Non-pigmented ciliary epithelial cell (primary cell): ENCODE measurements at regions not wholly inside any gene's neighbourhood (a gene's known extent, or its start where the extent isn't known, plus 50 kb on each side); places are given as distances from the start of the nearest gene placed in this dataset.
"Not testable (repeated sequence)": the region's sequence is repeated elsewhere in the genome, so short reads cannot be mapped to it uniquely, and the experiment has no call there.

Experiments used
- DNase-seq: peaks from one replicate; pipeline ENCODE4 v3.0.0-alpha.2; 2010; ENCODE audit warnings: low read depth

GRCh38 chr5:96101358-96102089, 139.9 kb upstream of the ELL2 start:
- no peak for DNase-seq

GRCh38 chr5:96097488-96097887, 135.8 kb upstream of the ELL2 start:
- not testable (repeated sequence) for DNase-seq

- DNase-seq, result no peak
Observed at GRCh38 chr5:96096724-96097123, 135.1 kb upstream of the ELL2 start.

GRCh38 chr5:96094904-96095303, 133.3 kb upstream of the ELL2 start:
- no peak for DNase-seq

GRCh38 chr5:96093890-96094381, 132.3 kb upstream of the ELL2 start:
- no peak for DNase-seq

DNA sequence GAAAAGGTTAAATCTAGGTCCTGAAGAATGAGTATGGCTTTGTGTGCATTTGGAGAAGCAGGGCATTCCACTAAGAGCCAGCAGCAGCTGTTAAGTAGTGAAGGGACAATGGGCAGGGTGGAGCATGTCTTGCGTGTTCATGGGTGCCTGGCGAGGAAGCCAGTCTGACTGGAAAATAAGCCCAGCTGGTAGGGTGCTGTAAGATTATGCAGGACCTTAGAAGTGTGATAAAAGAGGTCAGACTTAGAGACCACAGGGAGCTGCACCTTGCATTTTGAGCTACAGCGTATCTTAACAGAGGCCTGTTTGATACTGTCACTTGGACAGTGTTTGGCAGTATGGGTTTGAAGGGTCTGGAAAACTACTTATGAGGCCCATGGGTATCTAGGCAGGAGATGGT, 131.7 kb upstream of the ELL2 start:
- no peak for DNase-seq

GRCh38 chr5:96091874-96092273, 130.2 kb upstream of the ELL2 start:
- no peak for DNase-seq

DNA sequence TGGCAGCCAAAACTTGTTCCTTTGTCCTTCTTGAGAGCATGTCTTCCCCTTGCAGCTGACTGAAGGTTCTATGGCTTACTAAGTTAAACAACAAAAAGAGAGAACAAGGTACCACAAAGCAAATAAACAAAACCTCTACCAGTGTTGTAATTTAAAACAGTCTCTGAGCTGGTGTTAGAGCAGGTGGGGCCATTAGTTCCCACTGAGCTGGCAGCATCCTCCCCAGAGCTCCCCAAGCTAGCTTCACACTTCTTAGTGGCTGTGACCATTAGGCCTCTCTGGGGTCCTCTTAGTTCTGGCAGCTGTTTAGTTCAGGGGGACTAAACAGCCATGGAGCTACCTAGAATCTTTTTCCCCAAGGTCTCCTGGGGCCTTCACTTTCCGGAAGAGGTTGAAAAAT, 128.6 kb upstream of the ELL2 start:
- no peak for DNase-seq

DNA sequence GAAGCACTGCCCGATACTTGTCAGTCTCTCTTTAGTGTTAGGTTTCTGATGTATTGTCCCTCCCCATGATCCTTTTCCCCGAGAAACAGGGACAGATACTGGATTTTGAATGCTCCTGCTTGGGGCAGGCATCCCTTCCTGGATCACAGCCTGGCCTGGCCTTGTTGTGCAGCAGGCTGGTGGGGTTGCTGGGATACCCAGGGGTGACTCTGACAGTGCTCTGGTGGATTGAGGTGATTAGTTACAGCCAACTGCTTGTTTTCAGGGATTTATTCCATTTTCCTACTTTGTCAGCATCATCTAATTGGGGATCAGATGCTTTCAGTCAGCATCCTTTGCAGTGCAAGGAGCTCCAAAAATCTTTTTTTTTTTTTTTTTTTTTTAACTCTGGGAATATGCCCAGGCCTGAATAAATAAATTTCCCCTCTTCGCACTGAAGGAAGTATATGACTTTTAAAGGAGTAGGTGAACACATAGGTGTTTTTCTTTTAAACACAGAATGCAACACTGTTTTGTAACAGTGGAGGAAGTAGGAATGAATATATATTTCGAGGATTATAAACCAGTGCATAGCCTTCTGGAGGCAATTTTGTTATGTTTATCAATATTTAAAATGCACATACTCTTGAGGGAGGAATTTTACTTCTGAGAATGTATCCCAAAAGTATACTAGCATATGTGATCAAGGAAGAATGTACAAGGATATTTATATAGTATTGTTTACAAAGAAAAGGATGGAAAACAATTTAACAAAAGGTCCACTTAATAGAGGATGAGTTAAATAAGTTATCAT, 127.3 kb upstream of the ELL2 start:
- DNase-seq, result no peak

- no peak for DNase-seq
Observed at GRCh38 chr5:96087939-96088338, 126.3 kb upstream of the ELL2 start.

DNA sequence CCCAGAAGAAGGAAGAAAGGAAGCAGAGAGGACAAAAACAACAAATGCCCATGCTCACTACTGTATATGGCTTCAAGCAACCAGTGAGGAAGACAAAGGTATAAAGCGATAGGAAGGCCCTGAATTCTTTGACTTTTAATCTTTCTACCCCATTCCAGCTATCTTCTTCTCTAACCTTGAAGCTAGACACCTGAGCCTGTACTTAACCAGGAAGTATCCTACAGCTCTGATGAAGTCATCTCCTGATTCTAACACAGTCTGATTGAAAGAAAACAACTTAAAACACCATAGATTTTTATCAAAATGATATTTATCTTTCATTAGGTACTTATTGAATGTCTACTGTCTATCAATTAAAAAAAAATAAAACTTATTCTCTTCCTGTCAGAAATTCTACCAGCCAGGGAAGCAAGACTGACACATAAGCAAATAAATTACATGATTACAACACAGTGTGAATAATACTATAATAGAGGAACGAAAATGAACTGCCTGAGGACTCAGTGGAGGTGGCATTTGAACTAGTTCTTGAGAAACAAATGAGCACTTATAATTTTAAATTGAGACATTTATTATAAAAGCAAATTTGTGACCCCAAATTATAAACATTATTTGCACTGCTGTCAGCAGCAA, 123.3 kb upstream of the ELL2 start:
- no peak for DNase-seq

DNA sequence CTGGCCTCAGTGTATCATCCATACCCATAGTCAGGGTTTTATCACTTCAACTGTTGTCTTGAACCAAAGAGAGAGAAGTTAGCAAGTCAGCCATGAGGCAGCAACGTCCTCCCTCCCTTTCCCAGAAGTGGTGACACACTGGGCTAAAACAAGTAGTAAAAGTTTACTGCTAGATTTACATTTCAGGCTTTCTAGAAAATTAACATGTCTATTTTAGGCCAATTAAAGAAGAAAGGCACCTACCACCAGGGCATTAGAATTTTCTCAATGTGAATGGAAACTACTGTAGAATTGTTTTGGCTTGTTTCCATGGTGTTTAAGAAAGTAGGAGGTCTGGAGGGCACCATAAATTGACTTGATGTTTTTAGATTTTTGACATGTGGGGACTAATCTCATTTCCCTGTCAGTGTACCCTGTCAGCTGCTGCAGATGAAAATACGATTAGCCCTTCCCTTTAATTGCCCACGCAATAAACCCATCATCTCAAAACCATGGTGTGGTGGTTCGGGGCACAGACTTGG, 121.8 kb upstream of the ELL2 start:
- DNase-seq, result no peak

DNA sequence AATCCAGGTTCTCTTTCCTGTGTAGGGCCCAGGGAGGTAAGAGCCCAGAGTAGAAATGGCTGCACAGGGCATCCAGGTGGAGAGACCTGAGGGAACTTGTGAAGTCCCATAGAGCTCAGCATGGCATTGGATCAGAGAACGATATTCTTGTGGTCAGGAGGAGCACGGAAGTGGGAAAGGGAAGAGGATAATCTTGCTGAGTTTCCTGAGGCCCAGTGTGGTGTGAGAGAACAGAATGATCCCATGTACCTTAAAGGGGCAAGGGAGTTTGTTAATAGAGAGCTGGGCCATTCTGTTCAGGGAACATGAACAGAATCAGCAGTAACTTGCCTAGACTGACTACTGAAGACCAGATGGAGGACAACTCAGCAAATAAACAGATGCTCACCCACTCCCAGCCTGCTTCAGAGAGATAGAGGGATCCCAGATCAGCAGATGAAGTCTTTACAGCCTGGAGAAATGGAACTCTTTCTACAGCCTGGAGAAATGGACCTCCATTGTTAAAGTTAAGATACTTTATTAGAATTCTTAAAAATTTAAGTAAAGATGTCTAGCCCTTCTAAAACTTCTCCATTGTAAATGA, 119.7 kb upstream of the ELL2 start:
- DNase-seq, result no peak

DNA sequence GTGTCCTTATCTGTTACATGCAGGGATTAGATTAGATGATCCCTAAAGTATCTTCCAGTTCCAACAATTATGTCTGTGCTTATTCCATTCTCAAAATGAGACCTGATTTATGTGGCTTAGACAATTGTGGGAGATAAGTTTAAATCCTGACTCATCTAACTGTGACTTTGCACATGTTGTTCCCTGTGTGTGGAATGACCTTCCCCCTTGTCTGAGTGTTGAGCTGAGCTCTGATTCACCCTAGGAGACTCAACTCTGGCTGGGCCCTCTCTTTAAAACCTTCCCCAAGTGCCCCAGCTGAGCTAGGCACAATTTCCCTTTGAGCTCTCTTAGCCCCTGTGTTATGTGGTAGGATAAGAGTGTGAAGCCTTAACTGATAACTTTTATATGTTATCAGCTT, 118.9 kb upstream of the ELL2 start:
- peak; percentile 62 for DNase-seq

- no peak for DNase-seq
Observed at GRCh38 chr5:96079962-96080361, 118.3 kb upstream of the ELL2 start.

DNA sequence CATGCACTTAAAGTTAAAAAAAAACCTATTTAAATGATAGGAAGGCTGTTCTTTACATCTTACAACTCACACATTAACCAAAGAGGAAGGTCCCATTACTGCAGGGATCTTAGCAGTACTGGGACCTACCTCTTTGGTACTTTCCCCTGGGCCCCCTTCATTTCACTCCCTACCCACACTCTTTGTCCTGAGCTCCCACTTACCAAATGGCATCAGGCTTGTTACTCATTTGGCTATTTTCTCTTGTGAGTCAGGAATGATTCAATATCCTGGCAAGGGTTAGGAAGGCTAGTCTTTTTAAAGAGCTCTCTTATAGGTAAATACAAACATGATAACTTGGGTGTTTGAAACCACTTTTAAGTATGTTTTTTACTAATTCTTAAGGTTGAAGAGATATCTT, 117.4 kb upstream of the ELL2 start:
- DNase-seq, result peak; percentile 81

GRCh38 chr5:96076451-96076850, 114.8 kb upstream of the ELL2 start:
- no peak for DNase-seq

DNA sequence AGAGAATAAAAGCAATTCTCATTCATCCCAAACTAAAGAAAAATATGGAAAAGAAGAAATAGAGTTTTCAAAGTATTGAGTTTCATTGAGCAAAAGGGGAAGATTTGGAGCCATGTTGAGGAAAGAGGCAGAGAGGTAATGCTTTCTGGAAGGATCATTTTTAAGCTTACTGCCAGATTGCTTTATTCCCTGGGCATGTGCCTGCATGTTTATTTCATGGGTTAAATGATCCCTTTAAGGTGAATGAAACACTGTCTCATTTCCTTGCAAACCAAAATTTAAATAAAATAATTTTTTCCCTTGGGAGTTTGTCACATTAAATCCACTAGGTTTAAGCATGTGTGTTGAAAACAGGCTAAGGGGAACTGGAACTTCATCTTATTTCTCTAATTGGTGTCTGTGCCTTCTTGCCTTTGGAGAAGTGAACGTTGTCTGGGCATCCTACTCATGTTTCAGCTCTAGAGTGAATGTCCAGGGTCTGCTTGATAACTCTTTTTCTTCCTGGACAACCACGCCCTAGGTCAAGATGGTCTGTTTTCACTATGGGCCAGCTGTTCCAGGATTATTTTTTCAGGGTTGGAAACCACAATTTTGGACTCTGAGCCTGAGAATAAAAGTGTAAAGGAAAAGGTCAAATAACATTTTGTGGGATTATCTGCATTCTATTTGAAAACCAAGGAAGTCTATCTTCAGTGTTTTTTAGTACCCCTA, 114.1 kb upstream of the ELL2 start:
- no peak for DNase-seq

DNA sequence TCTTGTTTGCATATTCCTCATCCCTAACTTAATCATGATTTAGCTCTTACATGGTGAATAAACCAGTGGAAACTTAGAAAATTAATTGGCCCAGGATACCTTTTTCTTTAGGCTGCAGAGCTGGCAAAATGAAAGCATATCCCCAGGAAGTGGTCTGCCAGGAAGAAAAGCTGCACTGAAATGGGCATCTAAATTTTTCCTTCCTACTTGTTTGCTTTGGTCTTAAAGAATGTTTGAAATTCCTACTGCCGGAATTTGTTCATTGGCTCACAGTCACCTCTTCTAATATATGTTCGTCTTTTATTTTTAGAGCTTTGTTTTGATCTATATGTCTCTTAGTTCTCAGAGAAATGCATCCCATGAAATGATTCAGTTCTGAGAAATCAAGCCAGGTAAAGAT, 113.2 kb upstream of the ELL2 start:
- DNase-seq, result no peak

DNA sequence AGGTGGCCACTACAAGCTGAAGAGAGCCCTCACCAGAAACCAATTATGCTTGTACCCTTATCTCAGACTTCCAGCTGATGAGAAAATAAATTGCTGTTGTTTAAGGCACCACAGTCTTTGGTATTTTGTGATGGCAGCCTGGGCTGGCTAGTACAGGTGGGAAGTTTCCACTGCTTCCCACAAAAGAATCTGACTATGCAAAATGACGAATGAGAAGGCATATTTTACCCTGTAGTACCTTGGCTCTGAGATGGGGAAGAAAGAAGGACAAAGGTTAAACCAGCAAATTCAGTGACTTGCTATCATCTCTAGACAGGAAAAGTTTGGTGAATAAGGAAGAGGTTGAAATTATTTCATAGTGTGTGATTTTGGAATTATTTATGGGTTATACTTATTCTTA, 112.8 kb upstream of the ELL2 start:
- DNase-seq, result no peak

GRCh38 chr5:96072791-96073165, 111.1 kb upstream of the ELL2 start:
- no peak for DNase-seq
